Stomach smooth muscle (tissue), 2 donors: ENCODE measurements at regions not wholly inside any gene's neighbourhood (a gene's known extent, or its start where the extent isn't known, plus 50 kb on each side); places are given as distances from the start of the nearest gene placed in this dataset.

ENCODE experiments used
- H3K27ac ChIP-seq: one replicate; pipeline ENCODE4 v1.7.0; 2013; ENCODE audit warnings: mild to moderate bottlenecking, low read length, inconsistent platforms
- H3K27me3 ChIP-seq, 2 donors: one replicate each; pipeline ENCODE4 v1.7.0; 2013; ENCODE audit warnings: low read length in 2 of 2; ENCODE audit not compliant: insufficient read depth in 2 of 2, control insufficient read depth in 1 of 2
- H3K36me3 ChIP-seq, 2 donors: one replicate each; pipeline ENCODE4 v1.7.0; 2013; ENCODE audit warnings: low read length in 2 of 2; ENCODE audit not compliant: control insufficient read depth in 2 of 2, insufficient read depth in 2 of 2
- H3K4me1 ChIP-seq: one replicate; pipeline ENCODE4 v1.7.0; 2013; ENCODE audit warnings: low read length; ENCODE audit not compliant: control insufficient read depth, insufficient read depth
- H3K4me3 ChIP-seq, 2 donors: one replicate each; pipeline ENCODE4 v1.7.0; 2013; ENCODE audit warnings: low read length in 2 of 2
- H3K9ac ChIP-seq, 2 donors: one replicate each; pipeline ENCODE4 v1.7.0; 2013; ENCODE audit warnings: low read length in 2 of 2, mild to moderate bottlenecking in 1 of 2
- H3K9me3 ChIP-seq, 2 donors: one replicate each; pipeline ENCODE4 v1.7.0; 2013; ENCODE audit warnings: low read length in 2 of 2; ENCODE audit not compliant: control insufficient read depth in 2 of 2
- donor health status: healthy.
- donor health status: Pancreatic carcinoma.

GRCh38 chr2:166671801-166672200, 177.8 kb upstream of the SCN7A start:
- Histone ChIP-seq H3K27ac (no peak overlapping the region), H3K4me1 (no peaks in the 10 kb centered on the region), H3K9me3 (no peaks in the 10 kb centered on the region), H3K27me3 (no peaks in the 10 kb centered on the region), H3K9ac (no peak overlapping the region), H3K36me3 (no peaks in the 10 kb centered on the region), H3K4me3 (no peak overlapping the region)

DNA sequence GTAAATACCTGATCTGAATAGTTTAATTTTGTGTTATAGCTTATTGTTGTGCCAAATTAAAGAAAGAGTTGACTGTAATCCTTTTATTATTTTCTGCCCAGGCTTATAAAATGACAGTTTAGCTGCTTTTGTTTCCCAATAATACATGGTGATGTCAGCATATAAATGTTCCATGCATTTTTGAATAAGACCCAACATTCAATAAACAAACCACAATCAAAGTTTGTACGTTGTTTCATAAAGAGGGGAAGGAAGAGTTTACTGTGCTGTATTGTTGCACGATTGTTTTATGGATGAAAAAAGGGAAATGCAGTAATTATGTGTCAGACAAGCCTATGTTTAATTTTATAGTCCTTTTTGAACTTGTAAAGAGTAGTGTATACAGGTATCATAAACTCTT, 177.2 kb upstream of the SCN7A start:
- Histone ChIP-seq H3K4me1 (no peaks in the 10 kb centered on the region), H3K9ac (no peak overlapping the region), H3K36me3 (no peaks in the 10 kb centered on the region), H3K4me3 (no peak overlapping the region), H3K27me3 (no peaks in the 10 kb centered on the region), H3K9me3 (no peaks in the 10 kb centered on the region), H3K27ac (no peak overlapping the region)

- H3K4me3 ChIP-seq = no peak overlapping the region
- H3K4me1 ChIP-seq = no peaks in the 10 kb centered on the region
- no peak overlapping the region for H3K27ac ChIP-seq
- no peaks in the 10 kb centered on the region for H3K27me3 ChIP-seq
- H3K36me3 ChIP-seq = no peaks in the 10 kb centered on the region
- no peaks in the 10 kb centered on the region for H3K9me3 ChIP-seq
- H3K9ac ChIP-seq = no peak overlapping the region
Measured at GRCh38 chr2:166665991-166666940, 172.2 kb upstream of the SCN7A start.

DNA sequence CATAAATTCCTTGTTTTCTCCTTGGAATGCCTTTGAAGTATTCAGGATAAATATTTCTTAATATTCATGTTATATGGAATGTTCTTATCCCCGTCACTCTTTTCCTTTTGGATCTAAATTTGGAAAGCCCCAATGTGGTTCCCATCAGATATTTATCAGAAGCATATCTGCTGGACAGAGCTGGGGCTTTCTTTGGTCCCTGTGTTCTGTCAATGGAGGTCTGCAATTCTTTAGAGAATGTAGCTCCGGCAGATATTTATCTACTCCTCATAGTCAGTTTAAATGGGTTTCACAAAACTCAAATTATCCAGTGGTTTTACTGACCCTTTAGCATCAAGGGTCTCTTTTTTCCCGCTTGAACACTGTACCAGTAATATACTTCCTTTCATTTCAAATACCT, 167.8 kb upstream of the SCN7A start:
- Histone ChIP-seq H3K36me3 (no peaks in the 10 kb centered on the region), H3K9me3 (no peaks in the 10 kb centered on the region), H3K9ac (no peak overlapping the region), H3K27me3 (no peaks in the 10 kb centered on the region), H3K4me1 (no peaks in the 10 kb centered on the region), H3K4me3 (no peak overlapping the region), H3K27ac (no peak overlapping the region)

- no peaks in the 10 kb centered on the region for H3K36me3 ChIP-seq
- H3K4me3 ChIP-seq = no peak overlapping the region
- H3K9me3 ChIP-seq = no peaks in the 10 kb centered on the region
- H3K9ac ChIP-seq = no peak overlapping the region
- H3K27ac ChIP-seq = no peak overlapping the region
- H3K4me1 ChIP-seq = no peaks in the 10 kb centered on the region
- H3K27me3 ChIP-seq = no peaks in the 10 kb centered on the region
Measured at GRCh38 chr2:166661391-166661790, 167.3 kb upstream of the SCN7A start.

- Histone ChIP-seq H3K27me3 (no peaks in the 10 kb centered on the region), H3K36me3 (no peaks in the 10 kb centered on the region), H3K4me1 (no peaks in the 10 kb centered on the region), H3K4me3 (no peak overlapping the region), H3K9me3 (no peaks in the 10 kb centered on the region), H3K9ac (no peak overlapping the region), H3K27ac (no peak overlapping the region)
Measured at GRCh38 chr2:166658901-166659300, 164.9 kb upstream of the SCN7A start.

DNA sequence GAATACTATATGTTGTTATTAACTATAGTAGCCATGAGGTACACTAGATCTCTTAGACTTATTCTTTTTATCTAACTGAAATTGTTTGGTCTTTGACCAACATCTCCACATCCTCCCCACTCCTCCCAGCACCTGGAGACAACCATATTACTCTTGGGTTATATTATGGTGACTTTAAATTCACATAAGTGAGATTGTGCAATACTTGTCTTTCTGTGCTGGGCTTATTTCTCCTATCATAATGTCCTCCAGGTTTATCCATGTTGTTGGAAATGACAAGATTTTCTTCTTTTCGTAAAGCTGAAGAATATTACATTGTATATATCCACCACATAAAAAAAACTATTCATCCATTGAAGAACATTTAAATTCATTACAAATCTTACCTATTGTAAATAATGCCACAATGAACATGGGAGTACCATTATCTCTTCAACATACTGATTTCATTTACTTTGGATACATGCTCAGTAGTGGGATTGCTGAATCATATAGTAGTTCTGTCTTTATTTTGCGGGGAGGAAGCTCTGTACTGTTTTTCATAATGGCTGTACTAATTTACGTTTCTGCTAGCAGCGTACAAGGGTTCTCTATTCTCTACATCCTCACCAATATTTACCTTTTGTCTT, 159.2 kb upstream of the SCN7A start:
- Histone ChIP-seq H3K4me1 (no peaks in the 10 kb centered on the region), H3K27me3 (no peaks in the 10 kb centered on the region), H3K9ac (no peak overlapping the region), H3K9me3 (no peaks in the 10 kb centered on the region), H3K36me3 (no peaks in the 10 kb centered on the region), H3K4me3 (no peak overlapping the region), H3K27ac (no peak overlapping the region)

DNA sequence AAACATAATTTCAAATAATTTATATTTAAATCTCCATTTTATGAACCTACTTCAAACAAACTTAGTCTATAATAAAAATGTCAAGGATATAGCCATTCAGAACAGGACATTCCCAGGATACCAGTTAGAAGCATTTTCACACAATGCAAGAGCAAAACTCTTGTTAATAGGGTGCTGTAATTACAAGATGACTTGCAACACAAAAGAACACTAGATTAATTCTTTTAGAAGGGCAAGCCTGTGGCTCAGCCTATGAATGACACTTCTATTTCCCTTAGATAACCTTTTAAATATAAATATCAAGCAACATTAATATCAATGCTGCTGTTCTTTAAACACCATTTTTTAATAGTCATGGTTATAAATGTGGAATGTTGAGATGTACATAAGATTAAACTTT, 157.9 kb upstream of the SCN7A start:
- Histone ChIP-seq H3K4me3 (no peak overlapping the region), H3K4me1 (no peaks in the 10 kb centered on the region), H3K9ac (no peak overlapping the region), H3K36me3 (no peaks in the 10 kb centered on the region), H3K27me3 (no peaks in the 10 kb centered on the region), H3K9me3 (no peaks in the 10 kb centered on the region), H3K27ac (no peak overlapping the region)

GRCh38 chr2:166651080-166651675, 157.1 kb upstream of the SCN7A start:
- no peaks in the 10 kb centered on the region for H3K36me3 ChIP-seq
- H3K9ac ChIP-seq = no peak overlapping the region
- no peaks in the 10 kb centered on the region for H3K9me3 ChIP-seq
- no peaks in the 10 kb centered on the region for H3K4me1 ChIP-seq
- H3K27ac ChIP-seq = no peak overlapping the region
- H3K27me3 ChIP-seq = no peaks in the 10 kb centered on the region
- H3K4me3 ChIP-seq = no peak overlapping the region

DNA sequence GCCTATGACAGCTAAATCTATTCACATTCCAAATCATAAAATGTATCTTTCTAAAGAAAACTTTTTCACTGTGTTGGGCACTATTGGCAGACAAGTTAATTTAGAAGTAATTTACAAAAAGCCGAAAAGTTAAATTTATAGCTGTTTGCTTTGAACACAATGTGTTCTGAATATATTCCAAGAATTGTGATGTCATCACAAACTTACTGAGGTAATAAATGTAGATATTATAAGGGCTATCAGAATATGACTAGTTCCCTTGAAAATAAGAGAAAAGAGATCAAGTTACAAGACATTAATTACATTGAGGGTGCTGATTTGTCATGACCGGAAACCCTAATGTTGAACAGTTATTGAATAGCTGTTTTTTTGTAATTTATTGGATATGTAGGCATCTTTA, 153.9 kb upstream of the SCN7A start:
- no peak overlapping the region for H3K9ac ChIP-seq
- no peak overlapping the region for H3K27ac ChIP-seq
- no peaks in the 10 kb centered on the region for H3K27me3 ChIP-seq
- H3K4me3 ChIP-seq = no peak overlapping the region
- H3K9me3 ChIP-seq = no peaks in the 10 kb centered on the region
- H3K36me3 ChIP-seq = no peaks in the 10 kb centered on the region
- no peaks in the 10 kb centered on the region for H3K4me1 ChIP-seq

- H3K9me3 ChIP-seq = no peaks in the 10 kb centered on the region
- no peak overlapping the region for H3K27ac ChIP-seq
- H3K36me3 ChIP-seq = no peaks in the 10 kb centered on the region
- no peak overlapping the region for H3K9ac ChIP-seq
- no peak overlapping the region for H3K4me3 ChIP-seq
- H3K4me1 ChIP-seq = no peaks in the 10 kb centered on the region
- H3K27me3 ChIP-seq = no peaks in the 10 kb centered on the region
Measured at GRCh38 chr2:166643980-166644379, 149.9 kb upstream of the SCN7A start.
